Kidney tubule cell (primary cell): ENCODE measurements at regions not wholly inside any gene's neighbourhood (a gene's known extent, or its start where the extent isn't known, plus 50 kb on each side); places are given as distances from the start of the nearest gene placed in this dataset.

Source experiments
- DNase-seq: peaks from one replicate; pipeline ENCODE4 v3.0.0-alpha.2; 2018; ENCODE audit warnings: low spot score

DNA sequence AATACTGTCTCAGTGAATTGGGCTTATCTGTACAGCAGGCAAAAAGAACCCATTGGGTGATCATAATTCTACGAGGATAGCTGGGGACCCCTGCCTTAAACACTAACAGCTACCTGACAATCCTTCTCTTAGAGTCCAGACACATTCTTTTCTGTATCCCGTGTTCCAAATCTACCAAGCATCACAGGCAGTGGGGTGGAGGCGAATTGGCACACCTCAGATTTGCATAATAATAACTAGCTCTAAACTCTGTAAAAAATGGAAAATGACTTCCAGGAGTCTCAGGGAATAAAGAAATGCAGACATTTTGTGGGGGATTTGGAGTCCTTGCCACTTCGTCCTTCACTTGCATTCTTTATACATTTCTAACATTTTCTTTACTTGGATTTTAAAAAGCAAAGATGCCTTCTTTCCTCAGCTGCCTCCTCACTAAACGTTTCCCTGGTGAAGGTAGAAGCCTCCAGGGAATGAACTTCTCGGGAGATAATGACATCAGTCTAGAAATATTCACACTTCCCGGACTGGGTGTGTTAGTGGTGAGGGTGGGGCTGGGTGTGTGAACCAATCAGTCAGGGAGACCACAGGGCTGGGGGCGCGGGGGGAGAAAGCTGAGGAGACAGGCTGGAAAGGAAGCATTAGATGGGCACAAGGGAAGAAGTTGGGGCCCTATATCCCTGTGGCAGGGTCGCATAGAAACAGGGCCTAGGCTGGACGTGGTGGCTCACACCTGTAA lies 59.1 kb upstream of the BOD1L2 start:
- peak; percentile 56 for DNase-seq

- DNase-seq = no peak
These were observed 58.0 kb upstream of the BOD1L2 start for GRCh38 chr18:57088883-57089282.

GRCh38 chr18:57089702-57090101 lies 57.2 kb upstream of the BOD1L2 start:
- DNase-seq = peak; percentile 6

DNA sequence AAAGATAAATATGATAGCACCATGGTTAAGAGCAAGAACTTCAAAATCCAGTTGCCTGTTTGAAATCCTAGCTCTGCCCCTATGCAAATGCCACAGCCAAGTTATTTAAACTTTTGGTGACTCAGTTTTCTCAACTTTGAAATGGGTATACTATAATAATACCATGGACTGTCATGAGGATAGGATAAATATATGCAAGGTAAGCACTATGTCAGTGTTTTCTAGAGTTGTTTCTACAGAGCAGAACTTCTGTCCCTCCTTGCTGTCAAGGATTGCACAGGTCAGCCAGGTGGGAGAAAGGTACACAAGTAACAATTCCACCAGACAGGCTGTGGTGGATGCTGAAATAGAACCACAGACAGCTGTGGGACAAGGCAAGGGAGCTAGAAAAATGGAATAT lies 55.7 kb upstream of the BOD1L2 start:
- no peak for DNase-seq

- DNase-seq = no peak
These were observed 52.7 kb upstream of the BOD1L2 start for GRCh38 chr18:57094175-57094574.

- DNase-seq = peak; percentile 8
These were observed 51.0 kb upstream of the BOD1L2 start for GRCh38 chr18:57095884-57096283.
